ENCODE measurements at regions not wholly inside any gene's neighbourhood (a gene's known extent, or its start where the extent isn't known, plus 50 kb on each side); places are given as distances from the start of the nearest gene placed in this dataset.

GRCh38 chr7:69295977-69296376 is 302.3 kb upstream of the AUTS2 start:
- TF ChIP-seq POLR2AphosphoS5 (IDR thresholded peaks at IDR 0.05; ENCODE audit: low read depth, low read length), result no peak
- TF ChIP-seq TAF1 (IDR thresholded peaks at IDR 0.05; ENCODE audit: borderline replicate concordance, insufficient read depth, low read length), result no peak
- TF ChIP-seq FOXP2 (optimal IDR thresholded peaks at IDR 0.05; ENCODE audit: borderline replicate concordance, extremely low read depth, extremely low read length, insufficient read depth), result no peak
- no peak for TF ChIP-seq SIN3A (IDR thresholded peaks at IDR 0.05; ENCODE audit: borderline replicate concordance, insufficient read depth, low read length)
- TF ChIP-seq, protein P1, sequence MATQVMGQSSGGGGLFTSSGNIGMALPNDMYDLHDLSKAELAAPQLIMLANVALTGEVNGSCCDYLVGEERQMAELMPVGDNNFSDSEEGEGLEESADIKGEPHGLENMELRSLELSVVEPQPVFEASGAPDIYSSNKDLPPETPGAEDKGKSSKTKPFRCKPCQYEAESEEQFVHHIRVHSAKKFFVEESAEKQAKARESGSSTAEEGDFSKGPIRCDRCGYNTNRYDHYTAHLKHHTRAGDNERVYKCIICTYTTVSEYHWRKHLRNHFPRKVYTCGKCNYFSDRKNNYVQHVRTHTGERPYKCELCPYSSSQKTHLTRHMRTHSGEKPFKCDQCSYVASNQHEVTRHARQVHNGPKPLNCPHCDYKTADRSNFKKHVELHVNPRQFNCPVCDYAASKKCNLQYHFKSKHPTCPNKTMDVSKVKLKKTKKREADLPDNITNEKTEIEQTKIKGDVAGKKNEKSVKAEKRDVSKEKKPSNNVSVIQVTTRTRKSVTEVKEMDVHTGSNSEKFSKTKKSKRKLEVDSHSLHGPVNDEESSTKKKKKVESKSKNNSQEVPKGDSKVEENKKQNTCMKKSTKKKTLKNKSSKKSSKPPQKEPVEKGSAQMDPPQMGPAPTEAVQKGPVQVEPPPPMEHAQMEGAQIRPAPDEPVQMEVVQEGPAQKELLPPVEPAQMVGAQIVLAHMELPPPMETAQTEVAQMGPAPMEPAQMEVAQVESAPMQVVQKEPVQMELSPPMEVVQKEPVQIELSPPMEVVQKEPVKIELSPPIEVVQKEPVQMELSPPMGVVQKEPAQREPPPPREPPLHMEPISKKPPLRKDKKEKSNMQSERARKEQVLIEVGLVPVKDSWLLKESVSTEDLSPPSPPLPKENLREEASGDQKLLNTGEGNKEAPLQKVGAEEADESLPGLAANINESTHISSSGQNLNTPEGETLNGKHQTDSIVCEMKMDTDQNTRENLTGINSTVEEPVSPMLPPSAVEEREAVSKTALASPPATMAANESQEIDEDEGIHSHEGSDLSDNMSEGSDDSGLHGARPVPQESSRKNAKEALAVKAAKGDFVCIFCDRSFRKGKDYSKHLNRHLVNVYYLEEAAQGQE (IDR thresholded peaks at IDR 0.05; ENCODE audit: insufficient read depth in 1 of 2, low read depth in 2 of 2, low read length in 2 of 2), result no peak

GRCh38 chr7:69301253-69301652 is 297.0 kb upstream of the AUTS2 start:
- no peak for TF ChIP-seq FOXP2 (optimal IDR thresholded peaks at IDR 0.05; ENCODE audit: borderline replicate concordance, extremely low read depth, extremely low read length, insufficient read depth)
- no peak for TF ChIP-seq POLR2AphosphoS5 (IDR thresholded peaks at IDR 0.05; ENCODE audit: low read depth, low read length)
- no peak for TF ChIP-seq TAF1 (IDR thresholded peaks at IDR 0.05; ENCODE audit: borderline replicate concordance, insufficient read depth, low read length)
- TF ChIP-seq, protein P1 (IDR thresholded peaks at IDR 0.05; ENCODE audit: insufficient read depth in 1 of 2, low read depth in 2 of 2, low read length in 2 of 2), result no peak

- TF ChIP-seq TAF1 (IDR thresholded peaks at IDR 0.05; ENCODE audit: borderline replicate concordance, insufficient read depth, low read length) (no peak), SIN3A (IDR thresholded peaks at IDR 0.05; ENCODE audit: borderline replicate concordance, insufficient read depth, low read length) (no peak), FOXP2 (optimal IDR thresholded peaks at IDR 0.05; ENCODE audit: borderline replicate concordance, extremely low read depth, extremely low read length, insufficient read depth) (no peak), POLR2AphosphoS5 (IDR thresholded peaks at IDR 0.05; ENCODE audit: low read depth, low read length) (no peak)
- TF ChIP-seq, protein P1 (IDR thresholded peaks at IDR 0.05; ENCODE audit: insufficient read depth in 1 of 2, low read depth in 2 of 2, low read length in 2 of 2), result no peak
These were observed 288.7 kb upstream of the AUTS2 start for GRCh38 chr7:69309601-69310000.

- no peak for TF ChIP-seq SIN3A (IDR thresholded peaks at IDR 0.05; ENCODE audit: borderline replicate concordance, insufficient read depth, low read length)
- TF ChIP-seq POLR2AphosphoS5 (IDR thresholded peaks at IDR 0.05; ENCODE audit: low read depth, low read length), result no peak
- no peak for TF ChIP-seq FOXP2 (optimal IDR thresholded peaks at IDR 0.05; ENCODE audit: borderline replicate concordance, extremely low read depth, extremely low read length, insufficient read depth)
- TF ChIP-seq, protein P1 (IDR thresholded peaks at IDR 0.05; ENCODE audit: insufficient read depth in 1 of 2, low read depth in 2 of 2, low read length in 2 of 2), result no peak
- TF ChIP-seq TAF1 (IDR thresholded peaks at IDR 0.05; ENCODE audit: borderline replicate concordance, insufficient read depth, low read length), result no peak
These were observed 286.8 kb upstream of the AUTS2 start for GRCh38 chr7:69311489-69311888.

DNA sequence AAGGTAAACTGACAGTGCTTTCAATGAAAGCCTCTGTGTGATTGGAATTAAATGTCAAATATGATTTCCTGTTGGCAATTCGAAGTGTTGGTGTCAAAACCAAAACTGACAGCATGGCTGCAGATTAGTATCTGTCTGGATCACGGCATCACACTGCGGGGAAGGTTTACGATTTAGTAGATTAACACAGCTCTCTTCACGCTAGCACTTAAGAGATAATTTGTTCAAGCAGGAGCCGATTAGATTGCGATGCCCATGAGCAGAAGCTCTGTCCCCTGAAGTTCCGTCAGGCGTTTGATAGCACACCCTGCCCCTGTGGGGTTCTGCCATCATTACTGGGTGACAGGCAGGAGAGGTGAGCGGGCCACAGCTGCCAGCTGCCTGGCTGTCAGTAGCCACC is 279.5 kb upstream of the AUTS2 start:
- no peak for TF ChIP-seq TAF1 (IDR thresholded peaks at IDR 0.05; ENCODE audit: borderline replicate concordance, insufficient read depth, low read length)
- TF ChIP-seq SIN3A (IDR thresholded peaks at IDR 0.05; ENCODE audit: borderline replicate concordance, insufficient read depth, low read length), result no peak
- TF ChIP-seq, protein P1 (IDR thresholded peaks at IDR 0.05; ENCODE audit: insufficient read depth in 1 of 2, low read depth in 2 of 2, low read length in 2 of 2), result no peak
- no peak for TF ChIP-seq POLR2AphosphoS5 (IDR thresholded peaks at IDR 0.05; ENCODE audit: low read depth, low read length)
- TF ChIP-seq FOXP2 (optimal IDR thresholded peaks at IDR 0.05; ENCODE audit: borderline replicate concordance, extremely low read depth, extremely low read length, insufficient read depth), result no peak

Measured in PFSK-1 (cell line).